HCT116 (cell line): ENCODE measurements at regions not wholly inside any gene's neighbourhood (a gene's known extent, or its start where the extent isn't known, plus 50 kb on each side); places are given as distances from the start of the nearest gene placed in this dataset.

Source experiments
- ATAC-seq: fragments of 200-7000 bp; cut with Tn5 transposase; 2 replicates; pipeline ENCODE4 v1.9.1; 2020; ENCODE audit warnings: mild to moderate bottlenecking, moderate library complexity
- BruUV-seq: library from RNA; stranded (reverse); fragments of 400-500 nt; replicated peaks from 2 replicates; lab custom pipeline; 2021; lab: Mats Ljungman, UMichigan
- CTCF ChIA-PET: fragments of 300-600 bp; sonication (Branson Sonifier 250); formaldehyde crosslinking; loops from one replicate; lab custom pipeline; 2021; ENCODE audit warnings: antibody characterized with exemption; lab: Charles Lee
- POLR2A ChIA-PET: fragments of 300-600, 350-600 bp; sonication (Branson Sonifier 250); formaldehyde crosslinking; loops from one replicate; lab custom pipeline; 2021; ENCODE audit warnings: antibody characterized with exemption; lab: Charles Lee
- RAD21 ChIA-PET, 2 experiments: fragments of 300-600 bp; sonication (Branson Sonifier 250); formaldehyde crosslinking; loops; one replicate each; lab custom pipeline; 2023; ENCODE audit warnings: low total read pairs in 2 of 2; ENCODE audit not compliant: uncharacterized antibody in 2 of 2, unreplicated experiment in 2 of 2, low non-redundant PET in 1 of 2; lab: Charles Lee
- DNase-seq: peaks from one replicate; pipeline ENCODE4 v3.0.0-alpha.2; 2010; ENCODE audit warnings: low read depth, low spot score
- H2AFZ ChIP-seq: fragments of 200-600 bp; shearing (Covaris generic), sonication (generic); 2 replicates; pipeline ENCODE4 v1.6.1; 2017; ENCODE audit warnings: low read depth, mixed run types, mixed read lengths, antibody characterized with exemption, low read length; ENCODE audit not compliant: poor library complexity, severe bottlenecking
- H3K27ac ChIP-seq: 2 replicates; pipeline ENCODE4 v1.5.1; 2012; ENCODE audit warnings: low read depth, low read length
- H3K27me3 ChIP-seq: fragments of 200-600 bp; sonication (generic); 2 replicates; pipeline ENCODE4 v1.6.1; 2016; ENCODE audit warnings: mixed run types, low read length, mixed read lengths; ENCODE audit not compliant: insufficient read depth
- H3K36me3 ChIP-seq, 2 experiments: fragments of 200-500 bp in 1 of 2; fragments of 200-600 bp in 1 of 2; sonication (Bioruptor generic) in 1 of 2; sonication (generic) in 1 of 2; 2 replicates each; pipeline versions ENCODE4 v1.5.1 to v1.6.1; 2014 to 2016; ENCODE audit warnings: low read length in 2 of 2, inconsistent platforms in 1 of 2, mixed read lengths in 1 of 2, mixed run types in 1 of 2; ENCODE audit not compliant: insufficient read depth in 2 of 2, control insufficient read depth in 1 of 2
- H3K4me1 ChIP-seq, 2 experiments: fragments of 200-600 bp in 1 of 2; sonication (generic) in 1 of 2; 2 replicates each; pipeline versions ENCODE4 v1.5.1 to v1.6.1; 2012 to 2017; ENCODE audit warnings: low read length in 2 of 2, inconsistent platforms in 1 of 2, mild to moderate bottlenecking in 1 of 2, mixed read lengths in 1 of 2, mixed run types in 1 of 2, moderate library complexity in 1 of 2; ENCODE audit not compliant: insufficient read depth in 2 of 2, control insufficient read depth in 1 of 2
- H3K4me2 ChIP-seq: fragments of 200-600 bp; sonication (generic); 2 replicates; pipeline ENCODE4 v1.6.1; 2017; ENCODE audit warnings: mixed run types, low read length, mixed read lengths
- H3K4me3 ChIP-seq, 2 experiments: fragments of 200-600 bp in 1 of 2; sonication (generic) in 1 of 2; replicated peaks in 1 of 2; 2 replicates each; pipeline ENCODE4 v1.5.1; 2011 to 2016; ENCODE audit warnings: low read length in 2 of 2, control low read depth in 1 of 2, low read depth in 1 of 2, mild to moderate bottlenecking in 1 of 2, mixed read lengths in 1 of 2, mixed run types in 1 of 2
- H3K79me2 ChIP-seq: fragments of 200-600 bp; sonication (generic); 2 replicates; pipeline ENCODE4 v1.6.1; 2017; ENCODE audit warnings: mild to moderate bottlenecking, mixed run types, low read length, moderate library complexity, mixed read lengths; ENCODE audit not compliant: insufficient read depth
- H3K9ac ChIP-seq: fragments of 200-600 bp; sonication (generic); 2 replicates; pipeline ENCODE4 v1.6.1; 2016; ENCODE audit warnings: low read length, mixed read lengths
- H3K9me2 ChIP-seq: fragments of 200-600 bp; sonication (generic), shearing (Covaris generic); 2 replicates; pipeline ENCODE4 v1.6.1; 2017; ENCODE audit warnings: mixed run types, mild to moderate bottlenecking, moderate library complexity; ENCODE audit not compliant: insufficient read depth
- H3K9me3 ChIP-seq, 2 experiments: fragments of 200-500 bp in 1 of 2; fragments of 200-600 bp in 1 of 2; sonication (Bioruptor generic) in 1 of 2; sonication (generic) in 1 of 2; 2 replicates each; pipeline ENCODE4 v1.6.1; 2014 to 2017; ENCODE audit warnings: low read length in 2 of 2, mixed read lengths in 2 of 2, inconsistent platforms in 1 of 2, low read depth in 1 of 2, mild to moderate bottlenecking in 1 of 2, mixed run types in 1 of 2, moderate library complexity in 1 of 2; ENCODE audit not compliant: control insufficient read depth in 1 of 2, insufficient read depth in 1 of 2
- H4K20me1 ChIP-seq: fragments of 200-600 bp; sonication (generic), shearing (Covaris generic); 2 replicates; pipeline ENCODE4 v1.6.1; 2017; ENCODE audit warnings: mixed run types, mild to moderate bottlenecking, moderate library complexity; ENCODE audit not compliant: insufficient read depth
- CBX3 ChIP-seq: IDR thresholded peaks from 2 replicates; pipeline ENCODE4 v1.6.1; 2012; ENCODE audit warnings: low read depth
- ELF1 ChIP-seq: IDR thresholded peaks from 2 replicates; pipeline ENCODE4 v1.6.1; 2012; ENCODE audit warnings: low read depth, borderline replicate concordance
- EZH2phosphoT487 ChIP-seq: fragments of 200-600 bp; IDR thresholded peaks from 2 replicates; pipeline ENCODE4 v1.6.1; 2018; ENCODE audit warnings: antibody characterized with exemption, borderline replicate concordance
- FOSL1 ChIP-seq: IDR thresholded peaks from 2 replicates; pipeline ENCODE4 v1.6.1; 2012; ENCODE audit warnings: low read depth
- JUND ChIP-seq: IDR thresholded peaks from 2 replicates; pipeline ENCODE4 v1.6.1; 2012
- MAX ChIP-seq: IDR thresholded peaks from 2 replicates; pipeline ENCODE4 v1.6.1; 2012
- POLR2AphosphoS5 ChIP-seq: IDR thresholded peaks from 2 replicates; pipeline ENCODE4 v1.6.1; 2011; ENCODE audit warnings: mild to moderate bottlenecking, low read depth, low read length, moderate library complexity
- RAD21 ChIP-seq: IDR thresholded peaks from 2 replicates; pipeline ENCODE4 v1.6.1; 2012; ENCODE audit warnings: low read depth, mild to moderate bottlenecking
- SP1 ChIP-seq: IDR thresholded peaks from 2 replicates; pipeline ENCODE4 v1.6.1; 2012; ENCODE audit warnings: low read depth
- YY1 ChIP-seq: IDR thresholded peaks from 2 replicates; pipeline ENCODE4 v1.6.1; 2011; ENCODE audit warnings: low read length, low read depth, moderate library complexity, mild to moderate bottlenecking; ENCODE audit not compliant: insufficient replicate concordance; ENCODE audit errors: extremely low read depth
- intact Hi-C: fragments of 100-400 bp; cut with micrococcal nuclease; formaldehyde crosslinking; loops from 2 replicates; pipeline ENCODE4 v1.10.0; 2022

GRCh38 chr6:84860509-84860908, 96.1 kb upstream of the TBX18 start:
- RAD21 ChIA-PET = no interaction called here

GRCh38 chr6:84854811-84855400, 90.5 kb upstream of the TBX18 start:
- POLR2A ChIA-PET = no interaction called here
- H4K20me1 ChIP-seq = no peaks in the 10 kb centered on the region
- no peak overlapping the region for H3K9ac ChIP-seq
- H3K4me3 ChIP-seq = no peak overlapping the region
- H3K79me2 ChIP-seq = no peaks in the 10 kb centered on the region
- H3K9me2 ChIP-seq = no peaks in the 10 kb centered on the region
- no peak overlapping the region for H3K4me2 ChIP-seq
- RAD21 ChIA-PET = no interaction called here
- intact Hi-C loops = no loop called here
- CTCF ChIA-PET = no interaction called here
- H3K36me3 ChIP-seq = no peaks in the 10 kb centered on the region
- DNase-seq = no peak
- H2AFZ ChIP-seq = no peak overlapping the region
- TF ChIP-seq JUND (no peak), ELF1 (no peak), POLR2AphosphoS5 (no peak), YY1 (no peak), RAD21 (no peak), EZH2phosphoT487 (no peak), MAX (no peak)
- TF ChIP-seq, all 23 proteins: peak for 0
- H3K27ac ChIP-seq = no peak overlapping the region
- H3K4me1 ChIP-seq = no peaks in the 10 kb centered on the region
- H3K9me3 ChIP-seq = no peaks in the 10 kb centered on the region
- BruUV-seq = no TSS peak
- 0 out of 2 replicates have a peak, but pooled peaks cover 7% of the 10 kb centered on the region for H3K27me3 ChIP-seq
- ATAC-seq = no peak

More at GRCh38 chr6:84860509-84860908, 96.1 kb upstream of the TBX18 start:
- ATAC-seq (no peak), DNase-seq (no peak)
- H3K4me1 ChIP-seq = no peaks in the 10 kb centered on the region
- intact Hi-C loops = no loop called here
- BruUV-seq = no TSS peak
- no peak overlapping the region for H3K9ac ChIP-seq
- TF ChIP-seq CBX3 (no peak), JUND (no peak), POLR2AphosphoS5 (no peak), SP1 (no peak), FOSL1 (no peak), YY1 (no peak)
- H3K79me2 ChIP-seq = no peaks in the 10 kb centered on the region
- H3K4me2 ChIP-seq = no peak overlapping the region
- no peaks in the 10 kb centered on the region for H3K36me3 ChIP-seq
- no peak overlapping the region for H2AFZ ChIP-seq
- H4K20me1 ChIP-seq = no peaks in the 10 kb centered on the region
- H3K9me3 ChIP-seq = no peaks in the 10 kb centered on the region
- H3K27ac ChIP-seq = no peak overlapping the region
- H3K27me3 ChIP-seq = no peaks in the 10 kb centered on the region
- ChIA-PET POLR2A (no interaction called here), CTCF (no interaction called here)
- H3K9me2 ChIP-seq = no peaks in the 10 kb centered on the region
- no peak overlapping the region for H3K4me3 ChIP-seq
